A549 (cell line): ENCODE measurements at regions not wholly inside any gene's neighbourhood (a gene's known extent, or its start where the extent isn't known, plus 50 kb on each side); places are given as distances from the start of the nearest gene placed in this dataset.

Source experiments
- ATAC-seq, 2 experiments: fragments of 200-7000 bp in 1 of 2; fragments of >200 bp in 1 of 2; cut with Nextera tagmentation in 1 of 2; cut with Tn5 transposase in 1 of 2; 3 replicates each; pipeline versions ENCODE4 v1.8.0 to v1.9.1; 2018 to 2020; ENCODE audit warnings: mild to moderate bottlenecking in 1 of 2, moderate library complexity in 1 of 2
- CTCF ChIA-PET: fragments of 300-600 bp; sonication (Branson Sonifier 250); formaldehyde crosslinking; extraction: SDS; loops from one replicate; lab custom pipeline; 2021; ENCODE audit warnings: antibody characterized with exemption, inconsistent platforms; lab: Yijun Ruan, JAX
- POLR2A ChIA-PET: fragments of 350-600 bp; formaldehyde crosslinking; extraction: SDS; loops from one replicate; lab custom pipeline; 2021; ENCODE audit warnings: antibody characterized with exemption, inconsistent platforms; lab: Yijun Ruan, JAX
- DNase-seq, 2 experiments: peaks; one replicate each; pipeline versions ENCODE4 v3.0.0 to v3.0.0-alpha.2; 2011 to 2016; ENCODE audit warnings: low read depth in 1 of 2, low spot score in 1 of 2
- FAIRE-seq: peaks from 2 replicates; lab custom pipeline; 2011; peaks lifted over from hg19 to GRCh38; lab: Jason Lieb, UNC
- H3K27ac ChIP-seq, 2 experiments: fragments of >200 bp; sonication (Bioruptor Twin); formaldehyde crosslinking; 3 replicates each; pipeline ENCODE4 v1.5.1; 2016 to 2017
- H3K4me1 ChIP-seq: fragments of >200 bp; sonication (Bioruptor Twin); formaldehyde crosslinking; 3 replicates; pipeline ENCODE4 v1.6.1; 2016
- H3K4me2 ChIP-seq: fragments of >200 bp; sonication (Bioruptor Twin); formaldehyde crosslinking; 3 replicates; pipeline ENCODE4 v1.6.1; 2016
- H3K4me3 ChIP-seq: fragments of >200 bp; sonication (Bioruptor Twin); formaldehyde crosslinking; 3 replicates; pipeline ENCODE4 v1.5.1; 2016
- H3K9me3 ChIP-seq: fragments of >200 bp; sonication (Bioruptor Twin); formaldehyde crosslinking; 3 replicates; pipeline ENCODE4 v1.6.1; 2016
- BCL3 ChIP-seq: fragments of >200 bp; sonication (Bioruptor Twin); formaldehyde crosslinking; IDR thresholded peaks from 3 replicates; pipeline ENCODE4 v1.6.1; 2016
- BHLHE40 ChIP-seq: IDR thresholded peaks from 2 replicates; pipeline ENCODE4 v1.6.1; 2012; ENCODE audit warnings: low read depth, low read length, inconsistent platforms
- CBX2 ChIP-seq: fragments of 200-600 bp; sonication (generic); IDR thresholded peaks from 2 replicates; pipeline ENCODE4 v1.6.1; 2016; ENCODE audit warnings: low read depth, mild to moderate bottlenecking, borderline replicate concordance
- CBX8 ChIP-seq: fragments of 200-600 bp; sonication (generic); IDR thresholded peaks from 2 replicates; pipeline ENCODE4 v1.6.1; 2016
- CEBPB ChIP-seq, 2 experiments: fragments of >200 bp in 1 of 2; sonication (Bioruptor Twin) in 1 of 2; formaldehyde crosslinking in 1 of 2; IDR thresholded peaks; 2 replicates each; pipeline ENCODE4 v1.6.1; 2012 to 2016
- CHD2 ChIP-seq: fragments of 150-350 bp; IDR thresholded peaks from 2 replicates; pipeline ENCODE4 v1.6.1; 2014; ENCODE audit warnings: low read length; ENCODE audit not compliant: partially characterized antibody
- E2F6 ChIP-seq: IDR thresholded peaks from 2 replicates; pipeline ENCODE4 v1.6.1; 2012; ENCODE audit warnings: low read depth, borderline replicate concordance
- EHF ChIP-seq: fragments of 250-450 bp; sonication (Bioruptor Pico); IDR thresholded peaks from 2 replicates; pipeline ENCODE4 v1.5.0; 2020; ENCODE audit warnings: mild to moderate bottlenecking
- ESRRA ChIP-seq: fragments of 150-350 bp; IDR thresholded peaks from 2 replicates; pipeline ENCODE4 v1.6.1; 2014; ENCODE audit warnings: mild to moderate bottlenecking, low read length, borderline replicate concordance
- FOSL2 ChIP-seq, 2 experiments: fragments of 450-650 bp in 1 of 2; fragments of >200 bp in 1 of 2; sonication (Bioruptor Twin) in 1 of 2; formaldehyde crosslinking; IDR thresholded peaks; 2 replicates each; pipeline versions ENCODE4 v1.5.0 to v1.6.1; 2016 to 2020; ENCODE audit warnings: mild to moderate bottlenecking in 1 of 2, moderate library complexity in 1 of 2
- HEYL ChIP-seq: fragments of 250-450 bp; sonication (Bioruptor Pico); IDR thresholded peaks from 2 replicates; pipeline ENCODE4 v1.8.0; 2021; ENCODE audit warnings: mild to moderate bottlenecking, moderate library complexity
- HMGXB4 ChIP-seq: fragments of 250-450 bp; sonication (Bioruptor Pico); IDR thresholded peaks from 2 replicates; pipeline ENCODE4 v1.5.0; 2021; ENCODE audit warnings: mild to moderate bottlenecking, moderate library complexity, borderline replicate concordance
- HOXA7 ChIP-seq: fragments of 250-450 bp; sonication (Bioruptor Pico); IDR thresholded peaks from 2 replicates; pipeline ENCODE4 v1.5.0; 2020; ENCODE audit warnings: mild to moderate bottlenecking, moderate library complexity
- KDM1A ChIP-seq: fragments of 200-600 bp; sonication (generic); IDR thresholded peaks from 2 replicates; pipeline ENCODE4 v1.6.1; 2016; ENCODE audit warnings: low read depth, mild to moderate bottlenecking
- KDM5A ChIP-seq: fragments of 200-600 bp; sonication (generic); IDR thresholded peaks from 2 replicates; pipeline ENCODE4 v1.6.1; 2016; ENCODE audit warnings: antibody characterized with exemption, mild to moderate bottlenecking
- MAZ ChIP-seq: fragments of 150-350 bp; IDR thresholded peaks from 2 replicates; pipeline ENCODE4 v1.6.1; 2014; ENCODE audit warnings: antibody characterized with exemption, low read depth, low read length, borderline replicate concordance
- MYC ChIP-seq: IDR thresholded peaks from 2 replicates; pipeline ENCODE4 v1.6.1; 2012; ENCODE audit warnings: mild to moderate bottlenecking, inconsistent platforms, low read length, improper control_type of control experiment, borderline replicate concordance
- NFE2L2 ChIP-seq: fragments of 150-350 bp; conservative IDR thresholded peaks from 2 replicates; pipeline ENCODE4 v1.6.1; 2014; ENCODE audit warnings: low read length
- PBX3 ChIP-seq: IDR thresholded peaks from 2 replicates; pipeline ENCODE4 v1.6.1; 2012
- PHF8 ChIP-seq: fragments of 200-600 bp; sonication (generic); IDR thresholded peaks from 2 replicates; pipeline ENCODE4 v1.6.1; 2016; ENCODE audit warnings: low read depth, mild to moderate bottlenecking, antibody characterized with exemption, moderate library complexity, borderline replicate concordance
- POLR2A ChIP-seq: IDR thresholded peaks from 2 replicates; pipeline ENCODE4 v1.6.1; 2012; ENCODE audit warnings: mild to moderate bottlenecking, low read length
- RAD21 ChIP-seq, 2 experiments: fragments of >200 bp in 1 of 2; sonication (Bioruptor Twin) in 1 of 2; formaldehyde crosslinking in 1 of 2; IDR thresholded peaks in 1 of 2; conservative IDR thresholded peaks in 1 of 2; 2 replicates in 1 of 2; 3 replicates in 1 of 2; pipeline ENCODE4 v1.6.1; 2012 to 2018; ENCODE audit warnings: inconsistent platforms in 1 of 2
- RARB ChIP-seq: fragments of 250-450 bp; sonication (Bioruptor Pico); IDR thresholded peaks from 2 replicates; pipeline ENCODE4 v1.8.0; 2021; ENCODE audit warnings: mild to moderate bottlenecking, moderate library complexity
- REST ChIP-seq: fragments of 200-600 bp; sonication (generic); IDR thresholded peaks from 2 replicates; pipeline ENCODE4 v1.6.1; 2016; ENCODE audit warnings: antibody characterized with exemption, mild to moderate bottlenecking, moderate library complexity
- WGBS: methylation state at CpG from one replicate; pipeline ENCODE4 v1.1.6; 2017; ENCODE audit errors: missing lambda C conversion rate; 5-methylcytosine and 5-hydroxymethylcytosine counted together

- Histone ChIP-seq H3K4me1 (no peaks in the 10 kb centered on the region), H3K9me3 (no peaks in the 10 kb centered on the region), H3K4me3 (no peak overlapping the region)
- POLR2A ChIA-PET, result no interaction called here
- FAIRE-seq, result no peak
- CTCF ChIA-PET, result interaction anchor here (0.6 kb wide), 1 partner anchor 77 kb away, joined by 3 read pairs; no protein-coding TSS in a partner anchor
- ATAC-seq, result no peak
- no peak for DNase-seq
- TF ChIP-seq CBX2 (no peak), POLR2A (no peak), PHF8 (no peak), CBX8 (no peak), E2F6 (no peak), RARB (CRISPR knock-in tag) (no peak), EHF (no peak), ESRRA (no peak), MYC (no peak), BHLHE40 (no peak), HEYL (CRISPR knock-in tag) (no peak), CHD2 (no peak), HMGXB4 (CRISPR knock-in tag) (no peak), RAD21 (conservative IDR thresholded peaks at IDR 0.05 in 1 of 2, IDR thresholded peaks at IDR 0.05 in 1 of 2) (no peak), MAZ (no peak), PBX3 (no peak)
- TF ChIP-seq, all 56 proteins: peak for 0
- H3K27ac ChIP-seq, result no peak overlapping the region
- 77% methylated on average over 9 of the region's 9 CpGs for WGBS
- H3K4me2 ChIP-seq, result no peak overlapping the region
Observed at GRCh38 chr18:10074728-10075127, 160.9 kb downstream of the VAPA start.

- POLR2A ChIA-PET, result no interaction called here
- H3K27ac ChIP-seq, result no peak overlapping the region
- DNase-seq, result no peak
- H3K4me3 ChIP-seq, result no peak overlapping the region
- no peaks in the 10 kb centered on the region for H3K4me1 ChIP-seq
- no peak; a peak in 1 of 6 replicates for ATAC-seq
- FAIRE-seq, result no peak
- TF ChIP-seq FOSL2 (IDR thresholded peaks at IDR 0.05), result no peak
- TF ChIP-seq FOSL2 (CRISPR knock-in tag; IDR thresholded peaks at IDR 0.05), result no peak
- no peak for TF ChIP-seq KDM5A
- H3K9me3 ChIP-seq, result no peaks in the 10 kb centered on the region
- WGBS, result 61% methylated on average over 4 of the region's 5 CpGs
- CTCF ChIA-PET, result no interaction called here
- no peak overlapping the region for H3K4me2 ChIP-seq
Observed at GRCh38 chr18:10076502-10077030, 162.8 kb downstream of the VAPA start.

- ChIA-PET CTCF (no interaction called here), POLR2A (no interaction called here)
- Histone ChIP-seq H3K4me1 (no peaks in the 10 kb centered on the region), H3K27ac (no peak overlapping the region), H3K9me3 (no peaks in the 10 kb centered on the region), H3K4me3 (no peak overlapping the region), H3K4me2 (no peak overlapping the region)
- no peak for TF ChIP-seq KDM5A
- TF ChIP-seq BCL3, result no peak
- no peak for TF ChIP-seq REST
- no peak for TF ChIP-seq CEBPB (IDR thresholded peaks at IDR 0.05)
- no peak for TF ChIP-seq KDM1A
- TF ChIP-seq HOXA7 (CRISPR knock-in tag), result no peak
- TF ChIP-seq NFE2L2, result no peak
- no peak for ATAC-seq
- no peak for DNase-seq
- WGBS, result 49% methylated on average over 4 of the region's 4 CpGs
- no peak for FAIRE-seq
Observed at GRCh38 chr18:10077986-10078385, 164.2 kb downstream of the VAPA start.
